ENCODE measurements at regions not wholly inside any gene's neighbourhood (a gene's known extent, or its start where the extent isn't known, plus 50 kb on each side); places are given as distances from the start of the nearest gene placed in this dataset.
"Not testable (repeated sequence)": the region's sequence is repeated elsewhere in the genome, so short reads cannot be mapped to it uniquely, and the experiment has no call there.

DNA sequence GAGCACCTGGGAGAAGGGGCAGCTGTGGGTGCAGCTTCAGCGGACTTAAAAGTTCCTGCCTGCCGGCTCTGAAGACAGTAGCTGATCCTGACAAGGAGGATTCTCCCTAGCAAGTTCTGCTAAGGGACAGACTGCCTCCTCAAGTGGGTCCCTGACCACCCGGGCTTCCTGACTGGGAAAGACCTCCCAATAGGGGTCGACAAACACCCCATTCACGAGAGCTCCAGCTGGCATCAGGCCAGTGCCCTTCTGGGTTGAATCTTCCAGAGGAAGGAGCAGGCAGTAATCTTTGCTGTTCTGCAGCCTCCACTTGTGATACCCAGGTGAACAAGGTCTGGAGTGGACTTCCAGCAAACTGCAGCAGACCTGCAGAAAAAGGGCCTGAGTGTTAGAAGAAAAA, 632.9 kb downstream of the CCDC85A start:
- DNase-seq, result no peak

DNA sequence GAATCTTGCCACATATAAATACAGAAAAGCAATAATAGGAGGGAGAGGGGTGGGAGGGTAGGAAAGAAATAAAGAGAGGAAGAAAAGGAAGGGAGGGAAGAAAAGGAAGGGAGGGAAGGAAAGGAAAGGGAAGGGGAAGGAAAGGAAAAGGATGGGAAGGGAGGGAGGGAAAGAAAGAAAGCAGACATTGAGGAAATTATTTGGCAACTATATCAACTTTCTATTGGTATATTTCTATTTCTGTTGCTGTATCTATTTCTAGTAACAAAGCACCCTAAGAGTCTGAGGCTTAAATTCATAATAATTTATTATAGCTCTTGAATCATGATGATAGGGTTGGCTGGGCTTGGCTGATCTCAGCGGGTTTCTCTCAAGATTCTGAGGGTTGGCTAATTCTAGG, 648.0 kb downstream of the CCDC85A start:
- DNase-seq, result no peak

DNA sequence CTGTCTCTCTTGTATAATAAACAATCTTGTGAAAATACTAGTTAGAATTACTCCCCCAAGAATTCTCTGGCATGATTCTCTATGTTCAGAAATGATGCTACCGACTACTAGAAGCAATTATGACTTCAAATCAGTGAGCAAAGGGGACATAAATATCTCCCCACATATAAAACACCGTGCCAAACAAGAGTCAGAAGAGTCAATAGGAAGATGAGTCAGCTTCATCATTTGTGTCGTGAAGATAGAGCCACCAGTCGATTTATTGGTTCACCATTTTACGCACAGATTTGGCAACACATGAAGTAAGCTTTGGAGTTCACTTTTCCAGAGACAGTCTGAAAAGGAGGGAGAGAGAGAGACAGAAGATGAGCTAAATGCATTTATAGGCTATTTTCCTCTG, 650.9 kb downstream of the CCDC85A start:
- DNase-seq, result no peak

DNA sequence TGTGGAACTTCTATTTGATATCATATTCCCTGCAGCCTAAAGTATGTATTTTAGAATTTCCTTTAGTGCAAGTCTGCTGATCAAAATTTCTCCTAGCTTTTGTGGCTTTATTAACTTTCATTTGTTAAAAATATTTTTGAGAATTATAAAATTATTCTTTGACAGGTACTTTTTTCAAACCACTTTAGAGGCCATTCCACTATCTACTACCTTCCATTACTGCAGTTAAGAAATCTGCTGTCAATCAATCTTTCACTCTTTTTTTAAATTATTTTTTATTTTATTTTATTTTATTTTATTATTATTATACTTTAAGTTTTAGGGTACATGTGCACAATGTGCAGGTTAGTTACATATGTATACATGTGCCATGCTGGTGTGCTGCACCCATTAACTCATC, 656.2 kb downstream of the CCDC85A start:
- DNase-seq, result not testable (repeated sequence)

DNA sequence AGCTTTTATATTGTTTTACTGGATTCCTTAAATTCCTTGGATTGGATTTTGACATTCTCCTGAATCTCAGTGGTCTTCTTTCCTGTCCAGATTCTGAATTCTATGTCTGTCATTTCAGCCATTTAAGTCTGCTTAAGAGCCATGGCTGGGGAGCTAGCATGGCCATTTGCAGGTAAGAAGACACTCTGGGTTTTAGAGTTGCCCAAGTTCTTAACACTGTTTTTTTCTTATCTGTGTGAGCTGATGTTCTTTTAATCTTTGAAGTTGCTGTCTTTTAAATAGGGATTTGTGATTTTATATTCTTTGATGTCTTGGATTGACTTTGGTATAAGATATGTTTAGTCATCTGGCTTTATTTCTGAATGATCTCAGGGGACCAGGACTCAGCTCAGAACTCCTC, 677.2 kb downstream of the CCDC85A start:
- no peak for DNase-seq

DNA sequence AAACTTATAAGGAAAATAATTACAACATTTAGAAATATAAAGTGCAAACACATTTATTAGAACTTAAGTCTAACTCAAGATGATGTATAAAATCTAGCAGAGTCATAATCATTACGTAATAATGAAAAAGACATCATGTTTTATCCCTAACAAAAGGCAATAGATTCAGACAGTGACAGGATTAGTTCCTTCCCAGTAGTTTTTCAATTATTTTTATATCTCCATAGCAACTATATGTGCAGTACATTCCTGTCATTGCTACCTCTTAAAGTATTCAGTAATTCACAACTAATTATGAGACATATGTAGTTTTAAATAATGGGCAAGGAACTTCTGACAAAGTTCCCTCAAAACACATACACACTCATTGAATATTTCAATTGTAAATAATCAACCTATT, 687.9 kb downstream of the CCDC85A start:
- no peak for DNase-seq

DNA sequence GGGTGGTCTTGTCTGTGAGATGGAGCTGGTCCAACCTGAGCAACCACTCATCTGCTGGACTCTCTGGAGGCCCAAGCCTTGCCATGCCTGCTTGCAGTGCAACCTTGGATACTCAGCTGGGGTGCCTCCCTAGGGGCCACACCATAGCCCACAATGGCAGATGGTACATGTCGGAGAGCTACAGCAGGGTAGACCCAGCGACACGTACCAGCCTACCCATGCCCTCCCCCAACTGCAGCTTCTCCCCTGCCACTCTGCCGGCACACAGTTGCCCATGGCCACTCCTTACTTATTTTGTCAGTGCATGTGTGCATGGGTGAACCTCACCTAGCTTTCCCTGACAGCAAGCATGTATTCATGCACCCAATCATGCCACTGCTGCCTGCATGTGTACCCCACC, 690.9 kb downstream of the CCDC85A start:
- no peak for DNase-seq

DNA sequence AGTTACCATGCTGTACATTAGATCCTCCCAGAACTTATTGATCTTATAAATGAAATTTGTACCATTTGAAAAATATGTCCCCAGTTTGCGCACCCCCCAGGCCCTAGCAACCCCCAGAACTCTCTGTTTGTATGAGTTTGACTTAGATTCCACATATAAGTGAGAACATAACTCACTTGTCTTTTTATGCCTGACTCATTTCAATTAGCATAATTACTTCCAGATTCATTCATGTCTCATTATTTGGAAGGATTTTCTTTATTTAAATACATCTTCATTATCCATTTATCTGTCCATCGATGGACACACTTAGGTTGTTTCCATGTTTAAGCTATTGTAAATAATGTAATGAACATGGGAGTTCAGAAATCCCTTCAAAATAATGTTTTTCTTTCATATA, 705.9 kb downstream of the CCDC85A start:
- DNase-seq, result no peak

DNA sequence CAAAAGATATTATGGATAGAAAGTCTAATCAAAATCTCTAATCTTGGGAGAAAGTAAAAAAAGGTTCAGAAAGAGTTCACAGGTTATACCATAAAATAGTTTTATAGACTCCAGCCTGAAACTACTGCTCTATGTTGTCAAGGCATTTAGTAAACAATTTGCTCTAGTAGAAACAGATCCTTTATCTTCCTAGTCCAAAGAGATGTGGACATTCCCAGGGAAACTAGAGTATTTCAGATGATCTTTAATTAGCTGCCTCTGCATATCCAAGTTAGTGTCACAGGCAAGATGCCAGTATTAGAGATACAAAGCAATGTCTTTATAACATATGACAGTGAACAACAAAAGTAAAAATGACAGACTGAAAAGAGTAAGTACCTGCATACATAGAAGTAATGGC, 708.6 kb downstream of the CCDC85A start:
- DNase-seq, result no peak

DNA sequence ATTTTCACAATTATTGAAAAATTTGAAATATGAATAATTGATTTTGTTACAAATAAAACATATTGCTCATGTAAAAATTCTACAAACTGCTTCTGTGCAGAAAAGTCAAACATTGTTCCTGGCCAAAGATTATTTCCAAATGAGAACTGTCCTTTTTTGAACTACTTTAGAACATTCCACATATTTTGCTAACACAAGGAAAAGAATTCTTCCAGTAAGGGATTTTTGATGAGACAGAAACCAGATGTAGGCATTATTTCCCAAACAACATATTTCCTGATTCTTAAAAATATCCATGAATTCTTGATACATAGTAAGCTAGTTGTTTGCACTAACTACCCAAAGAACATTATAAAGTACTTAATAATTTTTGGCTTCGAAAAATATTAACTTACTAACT, 715.2 kb downstream of the CCDC85A start:
- no peak for DNase-seq

DNA sequence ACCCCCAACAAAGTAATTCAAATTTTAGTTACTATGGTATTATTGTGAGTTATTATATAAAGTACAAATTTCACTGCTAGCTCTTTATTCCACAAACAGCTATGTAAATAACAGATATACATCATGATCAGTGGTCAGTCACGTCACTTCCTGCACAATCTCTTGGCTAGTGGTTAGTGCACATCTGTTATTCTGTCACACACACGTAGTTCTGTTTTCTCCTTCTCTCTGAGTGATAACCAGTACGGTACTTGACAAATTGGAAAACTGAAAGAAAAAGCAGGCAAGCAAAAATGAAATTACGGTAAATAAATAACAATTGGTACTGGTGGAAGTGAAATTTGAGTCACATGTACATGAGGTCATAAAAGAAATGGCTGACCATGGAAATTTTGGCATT, 728.7 kb downstream of the CCDC85A start:
- DNase-seq, result no peak

DNA sequence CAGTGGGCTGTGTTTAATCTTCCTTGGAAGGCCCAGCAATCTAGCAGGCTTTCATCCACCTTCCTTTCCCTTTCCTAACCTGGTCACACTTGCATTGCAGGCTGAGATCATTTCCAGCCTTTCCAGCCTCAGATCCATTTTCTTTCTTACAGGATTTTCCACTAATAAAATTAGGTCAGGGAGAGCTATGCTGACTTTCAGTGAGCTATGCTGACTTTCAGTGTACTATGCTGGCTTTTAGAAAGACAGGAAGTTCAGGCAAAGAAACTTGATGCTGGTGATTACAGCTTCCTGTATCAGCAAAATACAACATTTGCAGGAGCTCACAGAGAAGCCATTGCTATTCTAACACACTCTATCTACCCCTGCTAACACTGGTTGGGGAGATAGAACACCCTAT, 735.0 kb downstream of the CCDC85A start:
- no peak for DNase-seq

DNA sequence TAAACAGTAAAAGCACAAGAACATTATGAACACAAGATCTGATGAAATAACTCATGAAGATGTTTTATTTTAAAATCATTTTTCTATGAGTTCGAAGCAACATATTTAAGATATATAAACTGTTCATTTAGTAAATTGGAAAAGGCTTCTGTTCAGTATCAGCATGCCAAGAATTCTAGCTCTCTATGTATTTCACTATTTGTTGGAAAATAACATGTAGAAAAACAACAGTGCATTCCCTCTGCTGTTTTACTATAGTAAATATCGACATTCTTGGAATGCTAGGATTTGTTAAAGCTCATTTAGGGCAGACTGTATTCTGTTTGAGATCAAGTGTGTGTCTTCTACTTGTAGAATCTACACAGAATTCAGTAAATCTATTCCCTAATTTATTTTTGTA, 750.2 kb downstream of the CCDC85A start:
- DNase-seq, result no peak

DNA sequence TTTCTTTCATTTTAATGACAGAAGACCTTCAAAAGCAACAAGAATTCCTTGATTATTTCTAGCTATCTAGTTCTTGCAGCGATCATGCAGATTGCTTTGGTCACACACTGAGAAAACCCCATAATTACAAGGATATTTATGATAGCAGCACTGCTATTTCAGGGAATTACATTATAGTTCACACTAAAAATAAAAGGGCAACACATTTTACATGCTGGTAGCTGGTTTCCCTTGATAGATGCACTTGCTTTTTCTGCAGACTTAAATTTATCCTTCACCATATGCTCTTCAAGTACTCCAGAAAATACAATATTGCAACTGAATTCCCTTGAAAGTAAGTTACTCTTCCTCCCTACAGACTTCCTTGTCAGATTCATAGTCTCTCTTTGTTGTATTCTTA, 751.1 kb downstream of the CCDC85A start:
- no peak for DNase-seq

DNA sequence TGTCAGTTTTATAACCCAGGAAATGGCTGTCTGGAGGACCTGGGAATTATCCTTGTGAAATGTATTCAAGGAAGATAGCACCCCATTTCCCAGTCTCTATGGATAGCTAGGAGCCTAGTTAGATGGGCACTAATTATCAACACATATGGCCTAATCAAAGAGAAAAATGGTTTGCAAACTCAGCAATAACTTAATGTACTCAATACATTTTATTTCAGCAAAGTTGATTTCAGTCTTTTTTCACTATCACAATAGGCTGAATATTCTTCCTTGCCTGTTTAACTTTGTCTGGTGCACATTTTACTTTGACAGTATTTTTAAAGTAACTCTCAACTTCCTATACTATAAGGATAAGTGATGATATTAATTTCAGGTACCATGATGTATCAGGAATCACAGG, 756.3 kb downstream of the CCDC85A start:
- no peak for DNase-seq

DNA sequence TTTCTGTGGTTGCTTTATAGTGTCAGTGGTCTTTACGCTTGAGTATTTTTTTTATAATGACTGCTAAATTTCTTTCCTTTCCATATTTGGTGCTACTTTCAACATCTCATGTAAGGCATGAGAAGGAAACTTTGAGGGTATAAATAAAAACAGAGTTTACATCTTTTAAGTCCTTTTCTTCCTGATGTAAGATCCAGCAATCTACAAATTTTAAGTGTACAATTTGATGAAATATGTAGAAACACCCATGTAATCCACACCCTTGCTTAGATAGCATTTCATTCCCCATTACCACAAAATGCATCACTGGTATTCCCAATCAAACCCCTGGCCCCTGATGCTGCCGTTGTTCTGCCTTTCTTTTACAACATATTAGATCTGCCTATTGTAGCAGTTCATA, 769.1 kb downstream of the CCDC85A start:
- no peak for DNase-seq

DNA sequence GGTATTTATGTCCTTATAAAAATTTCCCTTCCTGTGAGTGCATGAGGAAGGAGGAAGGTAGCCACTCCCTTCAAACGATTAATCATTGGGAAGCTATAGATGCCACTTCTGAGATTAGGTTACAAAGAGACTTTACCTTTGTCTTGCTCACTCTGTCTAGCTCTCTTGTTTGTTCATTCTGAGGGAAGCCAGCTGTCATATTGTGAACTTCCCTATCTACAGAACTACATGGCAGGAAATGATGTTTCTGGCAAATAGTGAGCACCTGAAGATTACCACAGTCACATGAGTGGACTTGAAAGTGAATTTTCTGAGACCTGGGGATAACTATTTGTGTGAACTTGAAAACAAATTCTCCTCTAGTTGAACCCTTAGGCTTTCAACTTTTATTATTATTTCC, 776.8 kb downstream of the CCDC85A start:
- DNase-seq, result no peak

DNA sequence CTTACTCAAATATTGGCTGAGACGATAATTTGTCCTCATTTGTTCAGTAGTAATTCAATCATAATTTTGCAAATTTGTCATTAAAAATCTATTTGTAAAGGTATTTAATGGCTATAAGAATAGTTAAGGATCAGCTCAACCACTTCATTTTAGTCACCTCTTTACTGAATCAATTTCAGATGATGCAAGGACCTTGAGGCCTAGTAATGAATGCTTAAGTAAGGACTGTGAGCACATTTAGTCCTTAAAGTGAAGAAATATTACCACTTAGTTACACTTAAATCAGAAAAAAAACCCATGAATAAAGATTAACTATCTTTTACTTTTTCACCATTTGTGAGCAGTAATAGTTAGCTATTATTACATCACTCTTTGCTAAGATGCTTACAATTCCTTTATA, 778.9 kb downstream of the CCDC85A start:
- DNase-seq, result no peak

DNA sequence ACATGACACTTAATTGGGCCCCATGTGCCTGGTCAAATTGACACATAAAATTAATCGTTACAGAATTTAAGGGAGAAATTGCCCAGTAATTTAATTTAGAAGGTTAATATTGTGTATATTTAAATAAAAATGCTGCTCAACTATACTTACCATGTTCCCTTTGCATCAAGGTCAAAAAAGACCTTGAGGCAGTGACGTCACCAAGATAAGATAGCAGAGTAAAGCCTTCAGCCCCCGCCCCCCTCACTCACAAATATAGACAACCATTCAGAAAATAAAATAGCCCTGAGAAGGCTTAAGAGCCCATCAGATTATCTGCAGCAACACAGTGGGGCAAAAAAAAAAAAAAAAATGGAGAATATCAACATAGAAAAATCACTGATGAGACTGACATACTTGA, 785.7 kb downstream of the CCDC85A start:
- no peak for DNase-seq

DNA sequence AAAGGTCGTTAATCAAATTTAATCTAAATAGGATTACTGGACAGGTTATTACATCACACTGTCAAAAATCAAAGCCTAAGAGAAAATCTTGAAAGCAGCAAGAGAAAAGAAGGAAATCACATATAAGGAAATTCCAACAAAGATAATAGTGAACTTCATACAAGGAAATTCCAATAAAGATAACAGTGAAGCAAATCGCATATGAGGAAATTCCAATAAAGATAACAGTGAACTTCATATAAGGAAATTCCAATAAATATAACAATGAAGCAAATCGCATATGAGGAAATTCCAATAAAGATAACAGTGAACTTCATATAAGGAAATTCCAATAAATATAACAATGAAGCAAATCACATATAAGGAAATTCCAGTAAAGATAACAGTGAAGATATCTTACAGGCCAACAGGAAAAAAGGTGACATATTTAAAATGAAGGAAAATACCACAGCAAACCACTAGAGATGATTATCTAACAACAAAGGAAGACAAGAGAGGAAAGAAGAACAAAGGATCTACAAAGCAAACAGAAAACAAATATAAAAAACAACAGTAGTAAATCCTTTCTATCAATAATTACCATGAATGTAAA, 787.7 kb downstream of the CCDC85A start:
- DNase-seq, result no peak

DNA sequence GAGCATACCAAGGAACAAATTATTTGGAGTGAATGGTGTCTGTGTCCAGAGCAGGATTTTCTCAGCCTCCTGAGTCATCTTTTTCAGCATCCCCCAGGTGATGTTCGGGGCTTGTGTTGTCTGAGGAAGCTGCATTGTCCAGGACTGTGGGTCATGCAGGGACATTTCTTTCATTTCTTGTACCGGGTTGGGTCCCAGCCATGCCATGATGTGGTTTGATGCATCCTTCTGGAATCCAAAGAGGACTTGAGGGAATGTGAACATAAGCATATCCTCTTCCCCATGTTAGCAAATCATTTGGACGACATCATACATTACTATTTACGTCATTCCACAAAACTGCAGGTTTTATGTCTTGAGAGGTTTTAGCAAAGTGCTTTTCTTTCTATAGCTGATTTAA, 797.8 kb downstream of the CCDC85A start:
- DNase-seq, result no peak

DNA sequence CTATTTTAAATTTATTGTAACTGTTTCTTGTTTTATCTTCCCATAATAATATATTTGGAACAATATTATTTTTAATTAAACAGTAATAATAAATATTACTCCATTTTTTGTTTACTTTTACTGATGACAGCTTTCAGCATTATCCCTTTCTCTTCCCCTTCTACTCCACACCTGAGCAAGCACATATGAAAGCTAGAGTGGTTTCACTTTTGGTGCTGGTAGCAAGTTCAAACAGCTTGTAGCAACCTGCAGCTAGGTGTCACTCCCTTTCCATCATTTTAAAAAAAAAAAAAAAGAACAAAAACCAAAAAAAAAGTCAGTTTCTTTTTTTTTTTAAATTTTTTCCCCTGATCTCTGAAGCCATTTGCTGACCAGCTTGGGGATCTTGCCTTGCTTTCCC, 801.8 kb downstream of the CCDC85A start:
- no peak for DNase-seq

DNA sequence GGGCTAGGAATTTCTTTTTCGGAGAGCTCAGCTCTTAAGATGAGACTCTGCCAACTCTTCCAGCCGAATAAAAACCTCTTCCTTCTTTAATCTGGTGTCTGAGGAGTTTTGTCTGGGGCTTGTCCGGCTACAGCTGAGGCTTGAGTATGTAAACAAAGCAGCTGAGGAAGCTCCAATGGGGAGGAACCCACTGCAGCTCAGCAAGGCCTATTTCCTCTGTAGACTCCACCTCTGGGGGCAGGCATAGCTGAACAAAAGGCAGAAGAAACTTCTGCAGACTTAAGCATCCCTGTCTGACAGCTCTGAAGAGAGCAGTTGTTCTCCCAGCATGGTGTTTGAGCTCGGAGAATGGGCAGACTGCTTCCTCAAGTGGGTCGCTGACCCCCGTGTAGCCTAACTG, 838.7 kb downstream of the CCDC85A start:
- DNase-seq, result no peak

DNA sequence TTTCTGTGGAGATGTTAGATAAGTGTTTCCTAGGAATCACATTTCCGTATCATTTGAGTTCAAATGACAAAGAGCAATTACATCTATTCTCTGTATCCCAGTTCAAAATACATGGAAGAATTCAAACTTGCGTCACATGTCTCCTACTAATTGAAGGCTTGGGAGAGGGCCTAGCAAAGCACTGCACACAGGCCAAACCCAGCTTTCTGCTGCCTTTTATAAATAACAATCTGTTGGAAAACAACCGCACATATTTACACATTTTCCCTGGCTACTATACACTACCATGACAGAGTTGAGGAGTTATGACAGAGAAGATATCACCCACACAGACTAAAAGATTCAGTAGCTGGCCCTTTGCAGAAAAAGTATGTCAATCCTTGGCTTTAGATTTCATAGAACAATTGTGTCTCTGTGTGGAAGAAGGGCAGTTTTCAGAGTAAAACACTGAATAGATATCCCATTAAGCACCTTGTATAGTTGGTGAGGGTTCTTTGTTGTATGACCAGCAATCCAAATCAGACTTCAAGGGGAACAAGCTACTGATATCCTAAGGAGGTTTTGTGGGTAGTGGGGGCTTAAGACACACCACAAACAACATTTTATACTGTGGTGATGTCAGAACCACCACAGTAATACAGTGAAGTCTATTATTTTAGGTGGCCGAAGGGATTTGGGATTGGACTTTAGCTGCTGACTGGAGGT, 861.3 kb downstream of the CCDC85A start:
- no peak for DNase-seq

DNA sequence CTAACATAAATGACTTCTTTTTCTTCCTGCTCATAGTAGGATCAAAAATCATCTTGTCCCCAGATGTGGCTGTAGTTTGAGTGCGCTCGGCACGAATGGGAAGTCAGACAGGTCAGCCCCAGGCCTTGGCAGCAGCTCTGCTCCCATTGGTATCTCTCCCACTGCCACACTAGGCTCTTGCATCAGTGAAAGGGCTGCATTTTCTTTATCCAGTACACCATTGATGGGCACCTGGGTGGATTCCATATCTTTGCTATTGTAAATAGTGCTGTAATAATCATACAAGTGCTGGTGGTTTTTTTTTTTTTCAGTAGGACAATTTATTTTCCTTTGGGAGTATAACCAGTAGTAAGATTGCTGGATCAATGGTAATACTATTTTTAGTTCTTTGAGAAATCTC, 865.5 kb downstream of the CCDC85A start:
- no peak for DNase-seq
